Parathyroid adenoma (tissue), 2 donors: ENCODE measurements at regions not wholly inside any gene's neighbourhood (a gene's known extent, or its start where the extent isn't known, plus 50 kb on each side); places are given as distances from the start of the nearest gene placed in this dataset.

ENCODE experiments used
- H2AFZ ChIP-seq: fragments of 300-600 bp; sonication (generic); one replicate; pipeline ENCODE4 v1.7.0; 2017; ENCODE audit warnings: antibody characterized with exemption, mild to moderate bottlenecking
- H3K27ac ChIP-seq: fragments of 300-600 bp; sonication (generic); one replicate; pipeline ENCODE4 v1.7.0; 2017
- H3K27me3 ChIP-seq: fragments of 300-600 bp; sonication (generic); one replicate; pipeline ENCODE4 v1.7.0; 2017; ENCODE audit warnings: low read length; ENCODE audit not compliant: control insufficient read depth, insufficient read depth
- H3K36me3 ChIP-seq: fragments of 300-600 bp; sonication (generic); one replicate; pipeline ENCODE4 v1.7.0; 2017; ENCODE audit warnings: low read length; ENCODE audit not compliant: control insufficient read depth, insufficient read depth
- H3K4me1 ChIP-seq: fragments of 300-600 bp; sonication (generic); one replicate; pipeline ENCODE4 v1.7.0; 2017; ENCODE audit warnings: control low read depth
- H3K4me2 ChIP-seq: fragments of 300-600 bp; sonication (generic); one replicate; pipeline ENCODE4 v1.7.0; 2017; ENCODE audit warnings: low read length
- H3K4me3 ChIP-seq: fragments of 300-600 bp; sonication (generic); one replicate; pipeline ENCODE4 v1.7.0; 2017; ENCODE audit warnings: low read depth, low read length
- H3K79me2 ChIP-seq: fragments of 300-600 bp; sonication (generic); one replicate; pipeline ENCODE4 v1.7.0; 2017; ENCODE audit warnings: control low read depth
- H3K9ac ChIP-seq: fragments of 300-600 bp; sonication (generic); one replicate; pipeline ENCODE4 v1.7.0; 2017; ENCODE audit warnings: mild to moderate bottlenecking
- H3K9me3 ChIP-seq: fragments of 300-600 bp; sonication (generic); one replicate; pipeline ENCODE4 v1.7.0; 2017; ENCODE audit warnings: low read length; ENCODE audit not compliant: control insufficient read depth
- TF ChIP-seq, protein P1 (sequence below): fragments of 300-600 bp; sonication (generic); IDR thresholded peaks from one replicate; pipeline ENCODE4 v1.7.0; 2017; ENCODE audit warnings: antibody characterized with exemption, mild to moderate bottlenecking
- donor health status: primary hyperparathyroidism.

DNA sequence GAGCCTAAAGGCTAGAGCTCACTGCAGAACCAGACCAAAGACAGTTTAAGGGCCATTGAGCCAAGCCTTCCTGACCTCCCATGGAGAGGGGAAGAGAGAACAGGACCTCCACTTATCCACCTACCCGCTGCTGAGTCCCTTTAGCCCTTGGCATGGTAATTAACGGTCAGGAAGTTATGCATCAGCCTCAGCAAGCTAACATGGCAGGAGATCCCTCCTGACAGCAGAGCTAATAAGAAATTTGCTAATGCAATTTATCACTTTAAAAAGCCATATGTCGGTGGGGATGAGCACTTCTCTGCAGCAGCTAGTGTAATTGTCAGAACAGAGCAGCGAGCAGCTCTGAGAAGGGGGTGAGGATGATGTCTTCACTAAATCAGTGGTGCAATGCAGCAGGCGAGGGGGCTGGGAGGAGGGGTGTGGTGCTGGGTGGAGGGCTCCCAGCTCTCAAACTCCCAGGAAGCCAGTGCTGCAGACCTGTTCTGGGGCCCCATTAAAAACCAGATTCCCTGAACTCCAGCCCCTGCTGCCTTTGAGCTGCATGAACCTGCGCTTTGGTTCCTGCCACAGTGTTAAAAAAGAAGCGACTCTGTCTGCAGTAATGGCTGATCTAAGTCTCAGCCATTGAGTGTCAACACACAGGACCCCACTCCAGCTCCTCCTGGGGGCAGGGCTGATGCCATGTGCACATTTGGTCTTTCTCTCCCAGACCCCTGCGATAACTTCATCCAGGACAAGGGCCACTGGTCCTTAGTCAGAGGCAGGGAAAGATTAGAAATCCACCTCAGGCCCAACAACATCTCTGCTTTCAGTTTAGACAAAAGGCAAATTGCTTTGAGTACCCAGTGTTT is 63.0 kb upstream of the CALM2 start:
- TF ChIP-seq, protein P1, sequence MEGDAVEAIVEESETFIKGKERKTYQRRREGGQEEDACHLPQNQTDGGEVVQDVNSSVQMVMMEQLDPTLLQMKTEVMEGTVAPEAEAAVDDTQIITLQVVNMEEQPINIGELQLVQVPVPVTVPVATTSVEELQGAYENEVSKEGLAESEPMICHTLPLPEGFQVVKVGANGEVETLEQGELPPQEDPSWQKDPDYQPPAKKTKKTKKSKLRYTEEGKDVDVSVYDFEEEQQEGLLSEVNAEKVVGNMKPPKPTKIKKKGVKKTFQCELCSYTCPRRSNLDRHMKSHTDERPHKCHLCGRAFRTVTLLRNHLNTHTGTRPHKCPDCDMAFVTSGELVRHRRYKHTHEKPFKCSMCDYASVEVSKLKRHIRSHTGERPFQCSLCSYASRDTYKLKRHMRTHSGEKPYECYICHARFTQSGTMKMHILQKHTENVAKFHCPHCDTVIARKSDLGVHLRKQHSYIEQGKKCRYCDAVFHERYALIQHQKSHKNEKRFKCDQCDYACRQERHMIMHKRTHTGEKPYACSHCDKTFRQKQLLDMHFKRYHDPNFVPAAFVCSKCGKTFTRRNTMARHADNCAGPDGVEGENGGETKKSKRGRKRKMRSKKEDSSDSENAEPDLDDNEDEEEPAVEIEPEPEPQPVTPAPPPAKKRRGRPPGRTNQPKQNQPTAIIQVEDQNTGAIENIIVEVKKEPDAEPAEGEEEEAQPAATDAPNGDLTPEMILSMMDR: no peak
- no peak overlapping the region for H3K27ac ChIP-seq
- no peak overlapping the region for H3K9ac ChIP-seq
- no peaks in the 10 kb centered on the region for H3K36me3 ChIP-seq
- no peak overlapping the region for H3K4me2 ChIP-seq
- no peaks in the 10 kb centered on the region for H3K79me2 ChIP-seq
- H3K27me3 ChIP-seq: no peaks in the 10 kb centered on the region
- no peaks in the 10 kb centered on the region for H3K9me3 ChIP-seq
- no peaks in the 10 kb centered on the region for H3K4me1 ChIP-seq
- no peak overlapping the region for H2AFZ ChIP-seq
- no peak overlapping the region for H3K4me3 ChIP-seq

DNA sequence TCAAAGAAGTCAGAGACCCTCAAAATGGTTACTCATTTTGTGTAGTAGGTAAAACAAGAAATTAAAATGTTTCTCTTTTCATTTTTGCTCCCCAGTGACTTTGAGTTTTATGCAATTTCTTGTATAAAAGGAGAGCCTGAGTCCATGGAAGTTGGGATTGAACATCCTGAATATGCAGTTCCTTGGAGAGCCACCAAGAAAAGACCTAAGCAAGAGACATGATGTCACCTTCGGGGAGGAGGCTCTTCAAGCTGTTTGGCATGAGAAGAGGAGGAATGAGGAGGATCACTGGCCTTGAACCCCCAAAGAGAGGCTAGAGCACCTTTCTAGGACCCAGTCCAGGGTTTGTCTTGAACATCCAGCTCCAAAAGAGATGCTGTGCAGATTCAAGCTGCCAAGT is 62.3 kb upstream of the CALM2 start:
- H3K4me2 ChIP-seq: no peak overlapping the region
- H2AFZ ChIP-seq: no peak overlapping the region
- no peaks in the 10 kb centered on the region for H3K4me1 ChIP-seq
- no peak overlapping the region for H3K4me3 ChIP-seq
- no peak overlapping the region for H3K27ac ChIP-seq
- no peaks in the 10 kb centered on the region for H3K79me2 ChIP-seq
- H3K27me3 ChIP-seq: no peaks in the 10 kb centered on the region
- no peaks in the 10 kb centered on the region for H3K36me3 ChIP-seq
- H3K9ac ChIP-seq: no peak overlapping the region
- no peaks in the 10 kb centered on the region for H3K9me3 ChIP-seq
- TF ChIP-seq, protein P1: no peak

DNA sequence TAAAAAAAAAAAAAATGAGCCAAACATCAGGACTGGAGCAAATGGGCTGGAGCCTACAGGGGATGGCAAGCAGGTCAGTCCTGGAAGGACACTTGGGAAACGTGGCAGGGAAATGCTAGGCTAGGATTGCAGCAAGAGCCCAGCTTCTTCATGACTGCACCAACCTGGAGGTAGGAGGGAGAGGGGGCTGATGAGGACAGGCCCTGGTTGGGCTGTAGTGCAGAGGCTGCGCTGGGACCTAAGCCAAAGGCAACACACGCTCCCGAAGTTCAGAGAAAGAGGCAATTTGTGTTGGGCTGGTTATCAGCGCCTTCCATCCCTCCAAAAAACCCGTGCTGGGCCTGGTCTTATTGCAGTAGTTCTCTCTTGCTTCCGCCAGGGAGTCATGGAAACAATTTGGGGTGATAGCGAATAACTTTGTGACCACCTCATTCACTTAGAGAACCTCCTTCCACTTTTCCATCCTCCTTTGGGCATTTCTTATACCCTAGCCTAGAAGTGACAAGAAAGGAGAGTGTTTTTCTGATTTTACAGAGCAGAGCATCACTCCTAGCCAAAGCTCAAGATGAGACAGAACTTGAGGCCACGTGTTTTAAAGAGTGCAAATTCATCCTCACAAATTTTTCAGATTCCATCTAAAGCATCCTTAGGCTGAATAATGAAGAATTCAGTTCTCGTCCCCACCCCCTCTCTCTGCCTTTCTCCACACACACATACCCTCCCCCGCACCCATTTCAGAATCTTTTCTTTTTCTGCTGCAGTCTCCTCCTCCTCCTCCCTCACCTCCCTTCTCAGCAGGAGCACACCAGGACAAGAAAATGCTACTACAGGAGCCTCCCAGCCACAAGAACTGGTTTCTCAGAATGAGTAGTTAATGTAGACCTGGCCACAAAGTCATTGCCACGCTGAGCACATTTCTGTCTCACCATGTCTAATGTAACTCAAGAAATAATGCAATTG is 61.3 kb upstream of the CALM2 start:
- TF ChIP-seq, protein P1: no peak
- H3K9me3 ChIP-seq: no peaks in the 10 kb centered on the region

DNA sequence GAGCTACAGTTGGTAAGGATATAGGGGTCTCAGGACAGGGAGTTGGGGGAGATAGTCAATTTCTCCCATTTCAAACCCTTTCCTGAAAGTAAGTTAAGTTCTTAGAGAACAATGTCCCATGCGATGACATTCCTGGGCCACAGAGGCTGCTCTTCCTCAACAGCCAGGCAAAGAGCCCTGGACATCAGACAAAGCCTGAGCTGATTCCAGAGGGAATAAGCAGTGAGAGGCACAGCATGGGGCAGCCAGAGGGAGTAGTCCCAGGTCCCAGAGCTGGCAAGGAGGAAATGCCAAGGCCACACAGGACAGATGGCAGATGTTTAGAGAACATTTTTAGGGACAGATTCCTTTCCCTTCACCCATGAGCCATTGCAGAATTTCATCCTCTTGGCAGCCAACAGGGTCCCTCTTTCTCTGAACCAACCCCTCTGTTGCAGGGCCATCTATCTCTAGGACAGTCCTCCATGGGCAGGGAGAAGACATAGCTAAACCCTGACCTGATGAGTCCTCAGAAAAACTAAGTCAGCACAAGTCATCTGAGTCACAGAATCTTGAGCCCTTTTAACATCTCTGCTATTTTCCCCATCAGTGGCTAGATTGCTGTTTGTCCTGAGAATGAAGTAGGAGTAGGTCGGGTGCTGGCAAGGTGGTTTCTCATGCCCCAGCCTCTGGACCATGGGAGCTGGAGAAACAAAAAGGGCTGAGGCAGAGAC is 60.3 kb upstream of the CALM2 start:
- no peaks in the 10 kb centered on the region for H3K79me2 ChIP-seq
- no peak overlapping the region for H3K27ac ChIP-seq
- TF ChIP-seq, protein P1: no peak
- no peak overlapping the region for H3K4me3 ChIP-seq
- H3K27me3 ChIP-seq: no peaks in the 10 kb centered on the region
- no peaks in the 10 kb centered on the region for H3K9me3 ChIP-seq
- H3K36me3 ChIP-seq: no peaks in the 10 kb centered on the region
- no peak overlapping the region for H2AFZ ChIP-seq
- H3K9ac ChIP-seq: no peak overlapping the region
- H3K4me1 ChIP-seq: no peaks in the 10 kb centered on the region
- H3K4me2 ChIP-seq: no peak overlapping the region

More for the DNA sequence above, 61.3 kb upstream of the CALM2 start:
- H3K4me2 ChIP-seq: no peak overlapping the region
- no peak overlapping the region for H3K4me3 ChIP-seq
- H3K4me1 ChIP-seq: no peaks in the 10 kb centered on the region
- no peaks in the 10 kb centered on the region for H3K27me3 ChIP-seq
- H3K79me2 ChIP-seq: no peaks in the 10 kb centered on the region
- H3K9ac ChIP-seq: no peak overlapping the region
- H2AFZ ChIP-seq: no peak overlapping the region
- H3K36me3 ChIP-seq: no peaks in the 10 kb centered on the region
- H3K27ac ChIP-seq: no peak overlapping the region
